ENCODE measurements at regions not wholly inside any gene's neighbourhood (a gene's known extent, or its start where the extent isn't known, plus 50 kb on each side); places are given as distances from the start of the nearest gene placed in this dataset.

DNA sequence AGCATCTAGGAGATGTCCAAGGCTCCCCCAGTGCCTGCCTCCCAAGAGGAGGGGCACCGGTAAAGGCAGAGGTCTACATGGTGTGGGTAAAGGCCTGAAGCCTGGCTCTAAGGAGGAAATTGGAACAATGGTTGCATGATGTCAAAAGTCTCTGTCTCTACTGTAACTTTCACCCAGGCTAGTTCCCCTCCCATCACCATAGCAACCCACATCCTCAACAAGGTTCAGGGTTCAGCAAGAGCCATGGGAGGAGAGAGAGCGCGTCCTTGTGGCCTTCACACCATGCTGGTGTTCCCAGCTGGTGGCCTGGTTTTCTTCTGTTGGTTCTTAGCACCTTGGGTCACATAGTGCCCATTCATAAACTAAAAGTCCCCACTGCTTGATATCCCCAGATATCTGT is 196.7 kb upstream of the CDH5 start (continued):
- no peak for TF ChIP-seq REPIN1 (CRISPR knock-in tag; IDR thresholded peaks at IDR 0.05; ENCODE audit: borderline replicate concordance, low read depth)
- 0 out of 2 replicates have a peak, but pooled peaks have one; percentile 27 for TF ChIP-seq HNF4A (CRISPR knock-in tag; IDR thresholded peaks at IDR 0.05)
- TF ChIP-seq, protein P1, sequence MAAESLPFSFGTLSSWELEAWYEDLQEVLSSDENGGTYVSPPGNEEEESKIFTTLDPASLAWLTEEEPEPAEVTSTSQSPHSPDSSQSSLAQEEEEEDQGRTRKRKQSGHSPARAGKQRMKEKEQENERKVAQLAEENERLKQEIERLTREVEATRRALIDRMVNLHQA (CRISPR knock-in tag; IDR thresholded peaks at IDR 0.05), result no peak
- TF ChIP-seq, protein P2, sequence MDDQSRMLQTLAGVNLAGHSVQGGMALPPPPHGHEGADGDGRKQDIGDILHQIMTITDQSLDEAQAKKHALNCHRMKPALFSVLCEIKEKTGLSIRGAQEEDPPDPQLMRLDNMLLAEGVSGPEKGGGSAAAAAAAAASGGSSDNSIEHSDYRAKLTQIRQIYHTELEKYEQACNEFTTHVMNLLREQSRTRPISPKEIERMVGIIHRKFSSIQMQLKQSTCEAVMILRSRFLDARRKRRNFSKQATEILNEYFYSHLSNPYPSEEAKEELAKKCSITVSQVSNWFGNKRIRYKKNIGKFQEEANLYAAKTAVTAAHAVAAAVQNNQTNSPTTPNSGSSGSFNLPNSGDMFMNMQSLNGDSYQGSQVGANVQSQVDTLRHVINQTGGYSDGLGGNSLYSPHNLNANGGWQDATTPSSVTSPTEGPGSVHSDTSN (CRISPR knock-in tag; IDR thresholded peaks at IDR 0.05; ENCODE audit: borderline replicate concordance), result no peak
- no peak for TF ChIP-seq RFXANK (CRISPR knock-in tag; IDR thresholded peaks at IDR 0.05)
- TF ChIP-seq, protein P3, sequence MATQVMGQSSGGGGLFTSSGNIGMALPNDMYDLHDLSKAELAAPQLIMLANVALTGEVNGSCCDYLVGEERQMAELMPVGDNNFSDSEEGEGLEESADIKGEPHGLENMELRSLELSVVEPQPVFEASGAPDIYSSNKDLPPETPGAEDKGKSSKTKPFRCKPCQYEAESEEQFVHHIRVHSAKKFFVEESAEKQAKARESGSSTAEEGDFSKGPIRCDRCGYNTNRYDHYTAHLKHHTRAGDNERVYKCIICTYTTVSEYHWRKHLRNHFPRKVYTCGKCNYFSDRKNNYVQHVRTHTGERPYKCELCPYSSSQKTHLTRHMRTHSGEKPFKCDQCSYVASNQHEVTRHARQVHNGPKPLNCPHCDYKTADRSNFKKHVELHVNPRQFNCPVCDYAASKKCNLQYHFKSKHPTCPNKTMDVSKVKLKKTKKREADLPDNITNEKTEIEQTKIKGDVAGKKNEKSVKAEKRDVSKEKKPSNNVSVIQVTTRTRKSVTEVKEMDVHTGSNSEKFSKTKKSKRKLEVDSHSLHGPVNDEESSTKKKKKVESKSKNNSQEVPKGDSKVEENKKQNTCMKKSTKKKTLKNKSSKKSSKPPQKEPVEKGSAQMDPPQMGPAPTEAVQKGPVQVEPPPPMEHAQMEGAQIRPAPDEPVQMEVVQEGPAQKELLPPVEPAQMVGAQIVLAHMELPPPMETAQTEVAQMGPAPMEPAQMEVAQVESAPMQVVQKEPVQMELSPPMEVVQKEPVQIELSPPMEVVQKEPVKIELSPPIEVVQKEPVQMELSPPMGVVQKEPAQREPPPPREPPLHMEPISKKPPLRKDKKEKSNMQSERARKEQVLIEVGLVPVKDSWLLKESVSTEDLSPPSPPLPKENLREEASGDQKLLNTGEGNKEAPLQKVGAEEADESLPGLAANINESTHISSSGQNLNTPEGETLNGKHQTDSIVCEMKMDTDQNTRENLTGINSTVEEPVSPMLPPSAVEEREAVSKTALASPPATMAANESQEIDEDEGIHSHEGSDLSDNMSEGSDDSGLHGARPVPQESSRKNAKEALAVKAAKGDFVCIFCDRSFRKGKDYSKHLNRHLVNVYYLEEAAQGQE (IDR thresholded peaks at IDR 0.05; ENCODE audit: borderline replicate concordance in 1 of 2, low read depth in 1 of 2, low read length in 2 of 2), result no peak
- TF ChIP-seq, protein P4, sequence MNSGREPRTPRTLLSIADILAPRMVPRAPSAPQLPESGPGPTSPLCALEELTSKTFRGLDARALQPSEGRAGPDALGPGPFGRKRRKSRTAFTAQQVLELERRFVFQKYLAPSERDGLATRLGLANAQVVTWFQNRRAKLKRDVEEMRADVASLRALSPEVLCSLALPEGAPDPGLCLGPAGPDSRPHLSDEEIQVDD (CRISPR knock-in tag; IDR thresholded peaks at IDR 0.05; ENCODE audit: borderline replicate concordance), result no peak
- TF ChIP-seq, protein P5, sequence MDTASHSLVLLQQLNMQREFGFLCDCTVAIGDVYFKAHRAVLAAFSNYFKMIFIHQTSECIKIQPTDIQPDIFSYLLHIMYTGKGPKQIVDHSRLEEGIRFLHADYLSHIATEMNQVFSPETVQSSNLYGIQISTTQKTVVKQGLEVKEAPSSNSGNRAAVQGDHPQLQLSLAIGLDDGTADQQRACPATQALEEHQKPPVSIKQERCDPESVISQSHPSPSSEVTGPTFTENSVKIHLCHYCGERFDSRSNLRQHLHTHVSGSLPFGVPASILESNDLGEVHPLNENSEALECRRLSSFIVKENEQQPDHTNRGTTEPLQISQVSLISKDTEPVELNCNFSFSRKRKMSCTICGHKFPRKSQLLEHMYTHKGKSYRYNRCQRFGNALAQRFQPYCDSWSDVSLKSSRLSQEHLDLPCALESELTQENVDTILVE (CRISPR knock-in tag; IDR thresholded peaks at IDR 0.05), result no peak
